A549 (cell line): ENCODE measurements at regions not wholly inside any gene's neighbourhood (a gene's known extent, or its start where the extent isn't known, plus 50 kb on each side); places are given as distances from the start of the nearest gene placed in this dataset.
A peak's percentile ranks its signal among the peaks of the same experiment; 100 is the strongest.

Experiments used
- ATAC-seq, 2 experiments: fragments of 200-7000 bp in 1 of 2; fragments of >200 bp in 1 of 2; cut with Nextera tagmentation in 1 of 2; cut with Tn5 transposase in 1 of 2; 3 replicates each; pipeline versions ENCODE4 v1.8.0 to v1.9.1; 2018 to 2020; ENCODE audit warnings: mild to moderate bottlenecking in 1 of 2, moderate library complexity in 1 of 2
- CTCF ChIA-PET: fragments of 300-600 bp; sonication (Branson Sonifier 250); formaldehyde crosslinking; extraction: SDS; loops from one replicate; lab custom pipeline; 2021; ENCODE audit warnings: antibody characterized with exemption, inconsistent platforms; lab: Yijun Ruan, JAX
- POLR2A ChIA-PET: fragments of 350-600 bp; formaldehyde crosslinking; extraction: SDS; loops from one replicate; lab custom pipeline; 2021; ENCODE audit warnings: antibody characterized with exemption, inconsistent platforms; lab: Yijun Ruan, JAX
- DNase-seq, 2 experiments: peaks; one replicate each; pipeline versions ENCODE4 v3.0.0 to v3.0.0-alpha.2; 2011 to 2016; ENCODE audit warnings: low read depth in 1 of 2, low spot score in 1 of 2
- FAIRE-seq: peaks from 2 replicates; lab custom pipeline; 2011; peaks lifted over from hg19 to GRCh38; lab: Jason Lieb, UNC
- H3K27ac ChIP-seq, 2 experiments: fragments of >200 bp; sonication (Bioruptor Twin); formaldehyde crosslinking; 3 replicates each; pipeline ENCODE4 v1.5.1; 2016 to 2017
- H3K4me1 ChIP-seq: fragments of >200 bp; sonication (Bioruptor Twin); formaldehyde crosslinking; 3 replicates; pipeline ENCODE4 v1.6.1; 2016
- H3K4me2 ChIP-seq: fragments of >200 bp; sonication (Bioruptor Twin); formaldehyde crosslinking; 3 replicates; pipeline ENCODE4 v1.6.1; 2016
- H3K4me3 ChIP-seq: fragments of >200 bp; sonication (Bioruptor Twin); formaldehyde crosslinking; 3 replicates; pipeline ENCODE4 v1.5.1; 2016
- H3K9me3 ChIP-seq: fragments of >200 bp; sonication (Bioruptor Twin); formaldehyde crosslinking; 3 replicates; pipeline ENCODE4 v1.6.1; 2016
- ATOH8 ChIP-seq: fragments of 250-450 bp; sonication (Bioruptor Pico); IDR thresholded peaks from 2 replicates; pipeline ENCODE4 v1.5.0; 2020; ENCODE audit warnings: low read depth, mild to moderate bottlenecking, moderate library complexity
- BCL3 ChIP-seq: fragments of >200 bp; sonication (Bioruptor Twin); formaldehyde crosslinking; IDR thresholded peaks from 3 replicates; pipeline ENCODE4 v1.6.1; 2016
- BHLHE40 ChIP-seq: IDR thresholded peaks from 2 replicates; pipeline ENCODE4 v1.6.1; 2012; ENCODE audit warnings: low read depth, low read length, inconsistent platforms
- CBX2 ChIP-seq: fragments of 200-600 bp; sonication (generic); IDR thresholded peaks from 2 replicates; pipeline ENCODE4 v1.6.1; 2016; ENCODE audit warnings: low read depth, mild to moderate bottlenecking, borderline replicate concordance
- CBX8 ChIP-seq: fragments of 200-600 bp; sonication (generic); IDR thresholded peaks from 2 replicates; pipeline ENCODE4 v1.6.1; 2016
- CHD4 ChIP-seq: fragments of 200-600 bp; sonication (generic); IDR thresholded peaks from 2 replicates; pipeline ENCODE4 v1.6.1; 2016; ENCODE audit warnings: antibody characterized with exemption, mild to moderate bottlenecking, borderline replicate concordance
- CTCF ChIP-seq: fragments of >200 bp; sonication (Bioruptor Twin); formaldehyde crosslinking; IDR thresholded peaks from 3 replicates; pipeline ENCODE4 v1.5.1; 2016
- EP300 ChIP-seq, 2 experiments: fragments of >200 bp; sonication (Bioruptor Twin); formaldehyde crosslinking; IDR thresholded peaks; 2 replicates in 1 of 2; 3 replicates in 1 of 2; pipeline ENCODE4 v1.6.1; 2016 to 2017
- ESRRA ChIP-seq: fragments of 150-350 bp; IDR thresholded peaks from 2 replicates; pipeline ENCODE4 v1.6.1; 2014; ENCODE audit warnings: mild to moderate bottlenecking, low read length, borderline replicate concordance
- FOSL2 ChIP-seq, 2 experiments: fragments of 450-650 bp in 1 of 2; fragments of >200 bp in 1 of 2; sonication (Bioruptor Twin) in 1 of 2; formaldehyde crosslinking; IDR thresholded peaks; 2 replicates each; pipeline versions ENCODE4 v1.5.0 to v1.6.1; 2016 to 2020; ENCODE audit warnings: mild to moderate bottlenecking in 1 of 2, moderate library complexity in 1 of 2
- GATA3 ChIP-seq: IDR thresholded peaks from 2 replicates; pipeline ENCODE4 v1.6.1; 2012; ENCODE audit warnings: borderline replicate concordance
- HDAC2 ChIP-seq: fragments of 200-600 bp; sonication (generic); IDR thresholded peaks from 2 replicates; pipeline ENCODE4 v1.6.1; 2016
- HES2 ChIP-seq: fragments of >200 bp; sonication (Bioruptor Twin); formaldehyde crosslinking; IDR thresholded peaks from 2 replicates; pipeline ENCODE4 v1.6.1; 2016
- HEYL ChIP-seq: fragments of 250-450 bp; sonication (Bioruptor Pico); IDR thresholded peaks from 2 replicates; pipeline ENCODE4 v1.8.0; 2021; ENCODE audit warnings: mild to moderate bottlenecking, moderate library complexity
- HOXA7 ChIP-seq: fragments of 250-450 bp; sonication (Bioruptor Pico); IDR thresholded peaks from 2 replicates; pipeline ENCODE4 v1.5.0; 2020; ENCODE audit warnings: mild to moderate bottlenecking, moderate library complexity
- HOXB5 ChIP-seq: fragments of 250-450 bp; sonication (Bioruptor Pico); IDR thresholded peaks from 2 replicates; pipeline ENCODE4 v1.5.0; 2020; ENCODE audit warnings: mild to moderate bottlenecking, moderate library complexity
- JUN ChIP-seq, 2 experiments: fragments of >200 bp; sonication (Bioruptor Twin); formaldehyde crosslinking; IDR thresholded peaks; 2 replicates in 1 of 2; 3 replicates in 1 of 2; pipeline ENCODE4 v1.6.1; 2016 to 2017
- JUNB ChIP-seq: fragments of >200 bp; sonication (Bioruptor Twin); formaldehyde crosslinking; IDR thresholded peaks from 2 replicates; pipeline ENCODE4 v1.6.1; 2016
- MAZ ChIP-seq: fragments of 150-350 bp; IDR thresholded peaks from 2 replicates; pipeline ENCODE4 v1.6.1; 2014; ENCODE audit warnings: antibody characterized with exemption, low read depth, low read length, borderline replicate concordance
- MYC ChIP-seq: IDR thresholded peaks from 2 replicates; pipeline ENCODE4 v1.6.1; 2012; ENCODE audit warnings: mild to moderate bottlenecking, inconsistent platforms, low read length, improper control_type of control experiment, borderline replicate concordance
- PHF8 ChIP-seq: fragments of 200-600 bp; sonication (generic); IDR thresholded peaks from 2 replicates; pipeline ENCODE4 v1.6.1; 2016; ENCODE audit warnings: low read depth, mild to moderate bottlenecking, antibody characterized with exemption, moderate library complexity, borderline replicate concordance
- RAD21 ChIP-seq, 2 experiments: fragments of >200 bp in 1 of 2; sonication (Bioruptor Twin) in 1 of 2; formaldehyde crosslinking in 1 of 2; IDR thresholded peaks in 1 of 2; conservative IDR thresholded peaks in 1 of 2; 2 replicates in 1 of 2; 3 replicates in 1 of 2; pipeline ENCODE4 v1.6.1; 2012 to 2018; ENCODE audit warnings: inconsistent platforms in 1 of 2
- RCOR1 ChIP-seq: fragments of 150-350 bp; IDR thresholded peaks from 2 replicates; pipeline ENCODE4 v1.6.1; 2014; ENCODE audit warnings: antibody characterized with exemption, low read length, low read depth
- SMC3 ChIP-seq: fragments of >200 bp; sonication (Bioruptor Twin); formaldehyde crosslinking; IDR thresholded peaks from 3 replicates; pipeline ENCODE4 v1.6.1; 2018; ENCODE audit warnings: inconsistent platforms
- TP53 ChIP-seq: fragments of 250-450 bp; sonication (Bioruptor Pico); IDR thresholded peaks from 2 replicates; pipeline ENCODE4 v1.5.0; 2021; ENCODE audit warnings: mild to moderate bottlenecking, moderate library complexity
- ZNF302 ChIP-seq: fragments of 250-450 bp; sonication (Bioruptor Pico); IDR thresholded peaks from 2 replicates; pipeline ENCODE4 v1.9.0; 2021; ENCODE audit warnings: inconsistent platforms, mild to moderate bottlenecking, moderate library complexity
- WGBS: methylation state at CpG from one replicate; pipeline ENCODE4 v1.1.6; 2017; ENCODE audit errors: missing lambda C conversion rate; 5-methylcytosine and 5-hydroxymethylcytosine counted together
- TF ChIP-seq, protein P1 (sequence below): fragments of 200-600 bp; sonication (generic); IDR thresholded peaks from 2 replicates; pipeline ENCODE4 v1.6.1; 2016; ENCODE audit warnings: antibody characterized with exemption, mild to moderate bottlenecking, moderate library complexity

- H3K27ac ChIP-seq: peak overlapping the region; percentile 46 to 90; a peak in 4 of 6 replicates
- H3K4me2 ChIP-seq: no peak overlapping the region
- no peak for TF ChIP-seq BHLHE40
- TF ChIP-seq SMC3: no peak
- TF ChIP-seq PHF8: no peak
- TF ChIP-seq EP300 (IDR thresholded peaks at IDR 0.05): no peak
- no peak for TF ChIP-seq CTCF
- no peak for TF ChIP-seq HDAC2
- no peak for TF ChIP-seq JUN (IDR thresholded peaks at IDR 0.05)
- TF ChIP-seq CBX8: no peak
- TF ChIP-seq MYC: no peak
- no peak for TF ChIP-seq GATA3
- TF ChIP-seq ZNF302 (CRISPR knock-in tag): no peak
- TF ChIP-seq BCL3: no peak
- no peak for TF ChIP-seq CHD4
- no peak for TF ChIP-seq MAZ
- TF ChIP-seq RCOR1: no peak
- no peak for TF ChIP-seq HOXB5 (CRISPR knock-in tag)
- no peak for TF ChIP-seq FOSL2 (IDR thresholded peaks at IDR 0.05)
- no peak for TF ChIP-seq FOSL2 (CRISPR knock-in tag; IDR thresholded peaks at IDR 0.05)
- ChIA-PET POLR2A (no interaction called here), CTCF (interaction anchor here (1.6 kb wide), 1 partner anchor 1012 kb away, joined by 3 read pairs; no protein-coding TSS in a partner anchor)
- H3K4me1 ChIP-seq: peaks cover 5% of the 10 kb centered on the region
- 83% methylated on average over 1 of the region's 1 CpG for WGBS
- no peak for DNase-seq
- no peak overlapping the region for H3K4me3 ChIP-seq
- FAIRE-seq: no peak
- ATAC-seq: no peak
- H3K9me3 ChIP-seq: peaks cover 11% of the 10 kb centered on the region; the same call in 1 of the 3 replicates
These were observed 588.4 kb downstream of the METTL15 start for GRCh38 chr11:28696591-28696990.

DNA sequence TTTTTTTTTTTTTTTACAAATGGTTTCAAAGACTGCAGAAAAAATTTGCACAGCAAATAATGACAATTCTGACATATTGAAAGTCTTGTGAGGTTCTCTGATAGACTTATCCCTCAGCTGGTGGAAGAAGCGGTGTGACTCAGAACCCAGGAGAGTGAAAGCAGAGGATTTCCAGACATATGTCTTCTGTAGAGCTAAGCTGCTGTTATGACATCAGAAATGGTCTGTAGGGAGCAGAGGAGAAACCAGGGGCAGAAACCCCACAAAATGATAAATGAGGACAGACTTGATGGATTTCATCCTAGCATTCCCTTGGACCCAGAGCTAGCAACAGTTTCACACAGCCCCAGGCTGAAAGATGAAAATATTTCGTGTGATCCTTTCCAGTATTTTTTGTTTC, 582.6 kb downstream of the METTL15 start:
- FAIRE-seq (no peak), DNase-seq (no peak), ATAC-seq (no peak)
- Histone ChIP-seq H3K9me3 (peaks cover 2% of the 10 kb centered on the region; the same call in 1 of the 3 replicates), H3K4me1 (peaks cover 5% of the 10 kb centered on the region; the same call in 1 of the 3 replicates), H3K27ac (peak overlapping the region; percentile 15 to 47; a peak in 3 of 6 replicates), H3K4me2 (no peak overlapping the region), H3K4me3 (no peak overlapping the region)
- TF ChIP-seq ESRRA: no peak
- TF ChIP-seq RAD21 (conservative IDR thresholded peaks at IDR 0.05 in 1 of 2, IDR thresholded peaks at IDR 0.05 in 1 of 2): no peak
- no peak for TF ChIP-seq JUNB
- TF ChIP-seq HOXA7 (CRISPR knock-in tag): no peak
- TF ChIP-seq, protein P1, sequence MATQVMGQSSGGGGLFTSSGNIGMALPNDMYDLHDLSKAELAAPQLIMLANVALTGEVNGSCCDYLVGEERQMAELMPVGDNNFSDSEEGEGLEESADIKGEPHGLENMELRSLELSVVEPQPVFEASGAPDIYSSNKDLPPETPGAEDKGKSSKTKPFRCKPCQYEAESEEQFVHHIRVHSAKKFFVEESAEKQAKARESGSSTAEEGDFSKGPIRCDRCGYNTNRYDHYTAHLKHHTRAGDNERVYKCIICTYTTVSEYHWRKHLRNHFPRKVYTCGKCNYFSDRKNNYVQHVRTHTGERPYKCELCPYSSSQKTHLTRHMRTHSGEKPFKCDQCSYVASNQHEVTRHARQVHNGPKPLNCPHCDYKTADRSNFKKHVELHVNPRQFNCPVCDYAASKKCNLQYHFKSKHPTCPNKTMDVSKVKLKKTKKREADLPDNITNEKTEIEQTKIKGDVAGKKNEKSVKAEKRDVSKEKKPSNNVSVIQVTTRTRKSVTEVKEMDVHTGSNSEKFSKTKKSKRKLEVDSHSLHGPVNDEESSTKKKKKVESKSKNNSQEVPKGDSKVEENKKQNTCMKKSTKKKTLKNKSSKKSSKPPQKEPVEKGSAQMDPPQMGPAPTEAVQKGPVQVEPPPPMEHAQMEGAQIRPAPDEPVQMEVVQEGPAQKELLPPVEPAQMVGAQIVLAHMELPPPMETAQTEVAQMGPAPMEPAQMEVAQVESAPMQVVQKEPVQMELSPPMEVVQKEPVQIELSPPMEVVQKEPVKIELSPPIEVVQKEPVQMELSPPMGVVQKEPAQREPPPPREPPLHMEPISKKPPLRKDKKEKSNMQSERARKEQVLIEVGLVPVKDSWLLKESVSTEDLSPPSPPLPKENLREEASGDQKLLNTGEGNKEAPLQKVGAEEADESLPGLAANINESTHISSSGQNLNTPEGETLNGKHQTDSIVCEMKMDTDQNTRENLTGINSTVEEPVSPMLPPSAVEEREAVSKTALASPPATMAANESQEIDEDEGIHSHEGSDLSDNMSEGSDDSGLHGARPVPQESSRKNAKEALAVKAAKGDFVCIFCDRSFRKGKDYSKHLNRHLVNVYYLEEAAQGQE: no peak
- no peak for TF ChIP-seq HES2
- TF ChIP-seq TP53 (CRISPR knock-in tag): no peak
- no peak for TF ChIP-seq HEYL (CRISPR knock-in tag)
- no peak for TF ChIP-seq ATOH8
- TF ChIP-seq CBX2: no peak
- POLR2A ChIA-PET: no interaction called here
- CTCF ChIA-PET: no interaction called here
- 78% methylated on average over 2 of the region's 2 CpGs for WGBS
